DMS 273 treated with DMSO at 0.1 percent for 48 hours (cell line): ENCODE measurements at regions not wholly inside any gene's neighbourhood (a gene's known extent, or its start where the extent isn't known, plus 50 kb on each side); places are given as distances from the start of the nearest gene placed in this dataset.
"Not testable (repeated sequence)": the region's sequence is repeated elsewhere in the genome, so short reads cannot be mapped to it uniquely, and the experiment has no call there.

Experiments
- DNase-seq: peaks from one replicate; lab custom pipeline; 2025; lab: John Stamatoyannopoulos, UW

DNA sequence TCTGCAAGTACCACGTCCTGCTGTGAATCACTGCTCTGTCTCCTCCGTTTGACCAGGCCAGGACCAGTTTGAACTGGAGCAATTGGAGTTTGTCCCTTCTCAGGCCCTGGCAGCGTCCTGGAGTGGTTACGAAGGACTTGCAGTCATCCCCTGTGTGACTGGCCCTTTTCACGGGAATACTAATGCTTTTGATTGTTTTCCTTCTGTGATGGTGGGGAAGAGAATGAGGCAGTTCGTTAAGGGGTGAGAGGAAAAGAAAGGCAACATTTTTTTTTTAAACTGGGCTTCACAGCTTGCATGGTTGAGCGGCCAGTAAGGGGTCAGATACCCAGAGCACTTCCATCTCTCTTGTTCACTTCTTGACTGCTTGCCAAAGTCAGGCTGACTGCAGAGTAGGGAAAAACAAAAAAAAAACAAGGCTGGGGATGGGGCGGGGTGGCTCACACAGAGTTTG, 153.5 kb upstream of the STK32A start:
- no peak for DNase-seq

DNA sequence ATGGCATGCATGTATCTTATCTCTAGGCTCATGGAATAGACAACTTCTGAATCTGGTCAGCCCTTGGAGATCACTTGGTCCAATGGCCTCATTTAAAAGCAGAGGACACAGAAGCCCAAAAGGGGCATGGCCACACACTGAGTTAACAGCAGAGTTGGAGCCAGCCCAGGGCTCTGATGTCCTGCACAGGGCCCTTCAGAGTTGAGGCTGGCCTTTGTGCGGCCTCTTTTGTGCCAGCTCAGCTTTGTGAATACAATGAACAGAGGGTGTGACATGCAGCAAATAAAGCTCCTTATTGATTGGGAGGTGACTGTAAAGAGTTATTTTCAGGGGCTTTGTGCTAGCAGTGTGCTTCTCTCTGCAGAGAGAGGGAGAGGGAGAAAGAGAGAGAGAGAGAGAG, 150.1 kb upstream of the STK32A start:
- no peak for DNase-seq

DNA sequence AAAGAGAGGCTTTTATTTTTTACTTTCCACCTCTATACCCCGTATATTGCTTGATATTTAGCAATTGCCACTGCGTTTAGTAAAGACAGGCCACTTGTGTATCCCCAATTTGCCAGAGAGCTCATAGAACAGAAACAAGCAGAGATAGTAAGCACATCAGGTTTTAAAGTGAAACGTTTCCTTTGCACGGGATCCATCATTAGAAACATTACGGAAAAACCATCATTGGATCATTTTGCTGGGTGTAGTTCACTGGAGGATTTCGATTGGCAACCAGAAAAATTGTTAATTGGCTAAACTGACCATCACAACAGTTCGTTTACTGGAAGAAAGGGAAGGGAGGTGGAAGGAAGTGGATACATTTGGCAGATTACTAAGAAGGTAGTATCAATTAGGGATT, 149.4 kb upstream of the STK32A start:
- DNase-seq: no peak

DNA sequence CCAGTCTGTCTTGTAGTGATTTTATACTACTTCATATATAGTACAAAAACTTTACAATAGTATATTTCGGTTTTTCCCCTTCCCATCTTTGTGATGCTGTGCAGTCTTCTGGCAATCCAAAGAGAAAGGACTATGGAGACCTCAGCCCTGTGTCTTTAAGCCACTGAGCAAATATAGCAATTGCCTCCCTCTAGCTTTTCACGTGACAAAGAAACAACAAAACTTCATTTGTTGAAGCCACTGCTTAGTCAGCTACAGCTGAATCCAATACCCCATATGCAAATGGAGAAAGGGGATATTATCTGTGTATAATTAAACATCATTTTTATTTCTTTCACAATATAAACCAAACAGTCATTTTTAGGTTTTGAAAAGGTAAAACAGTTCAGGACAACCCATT, 142.8 kb upstream of the STK32A start:
- no peak for DNase-seq

- DNase-seq: no peak
Observed at GRCh38 chr5:147093138-147093537, 141.7 kb upstream of the STK32A start.

GRCh38 chr5:147095740-147096139, 139.1 kb upstream of the STK32A start:
- no peak for DNase-seq

- DNase-seq: peak; percentile 64
Observed at GRCh38 chr5:147098233-147098790, 136.5 kb upstream of the STK32A start.

DNA sequence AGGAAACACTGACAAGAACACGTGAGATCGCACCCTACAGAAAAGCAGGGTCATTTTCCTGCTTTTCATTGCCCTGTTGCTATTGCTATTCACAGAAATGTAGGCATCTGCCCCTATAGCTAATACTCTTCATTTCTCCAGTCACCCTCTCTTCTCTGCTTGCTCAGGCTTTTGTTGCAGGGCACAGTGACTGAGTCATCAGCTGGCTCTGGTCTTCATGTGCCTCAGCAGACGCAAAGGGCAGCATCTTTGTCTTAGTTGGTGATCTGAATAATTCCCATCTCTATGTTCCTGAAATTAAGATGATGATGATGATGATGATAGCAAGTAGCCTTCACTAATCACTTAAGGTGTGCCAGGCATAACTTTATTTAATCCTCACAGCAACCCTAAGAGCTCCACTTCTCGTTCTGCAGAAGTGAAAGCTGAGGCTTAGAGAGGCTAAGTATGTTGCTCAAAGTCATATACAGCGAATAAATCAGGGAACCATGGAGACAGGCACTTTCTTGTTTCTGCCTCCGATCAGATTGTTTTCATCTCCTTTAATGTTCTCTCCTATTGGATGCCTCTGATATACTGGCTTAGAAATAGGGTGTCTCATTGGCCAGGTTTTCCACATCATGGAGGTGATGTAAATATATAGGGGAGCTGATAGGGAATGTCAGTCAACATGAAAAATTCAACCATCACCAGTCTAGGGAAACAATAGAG, 133.0 kb upstream of the STK32A start:
- no peak for DNase-seq

- no peak for DNase-seq
Observed at GRCh38 chr5:147112899-147113298, 121.9 kb upstream of the STK32A start.

- DNase-seq: no peak
Observed at GRCh38 chr5:147113967-147114366, 120.9 kb upstream of the STK32A start.

DNA sequence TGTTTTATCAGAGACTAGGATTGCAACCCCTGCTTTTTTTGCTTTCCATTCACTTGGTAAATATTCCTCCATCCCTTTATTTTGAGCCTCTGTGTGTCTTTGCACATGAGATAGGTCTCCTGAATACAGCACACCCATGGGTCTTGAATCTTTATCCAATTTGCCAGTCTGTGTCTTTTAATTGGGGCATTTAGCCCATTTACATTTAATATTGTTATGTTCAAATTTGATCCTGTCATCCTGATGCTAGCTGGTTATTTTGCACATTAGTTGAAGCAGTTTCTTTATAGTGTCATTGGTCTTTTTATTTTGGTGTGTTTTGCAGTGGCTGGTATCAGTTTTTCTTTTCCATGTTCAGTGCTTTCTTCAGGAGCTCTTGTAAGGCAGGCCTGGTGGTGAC, 95.1 kb upstream of the STK32A start:
- not testable (repeated sequence) for DNase-seq

- no peak for DNase-seq
Observed at GRCh38 chr5:147140558-147140957, 94.3 kb upstream of the STK32A start.

GRCh38 chr5:147141580-147141979, 93.2 kb upstream of the STK32A start:
- not testable (repeated sequence) for DNase-seq

DNA sequence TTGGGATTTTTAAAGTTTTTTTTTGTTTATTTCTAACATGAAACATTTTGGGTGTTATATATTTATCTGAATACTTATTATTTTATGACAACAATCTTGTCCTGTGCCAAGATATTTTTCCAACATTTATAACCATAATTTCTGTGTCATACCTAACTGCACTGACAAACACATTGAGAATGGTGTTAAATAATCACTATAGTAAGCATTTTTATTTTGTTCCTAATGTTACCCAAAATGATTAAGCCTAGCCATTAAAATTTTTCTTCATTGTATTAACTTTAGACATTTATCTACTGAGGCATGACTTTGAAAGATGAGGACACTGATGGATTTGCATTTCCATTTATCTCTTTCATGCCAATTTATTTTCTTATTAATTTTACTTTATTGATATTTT, 91.6 kb upstream of the STK32A start:
- no peak for DNase-seq

DNA sequence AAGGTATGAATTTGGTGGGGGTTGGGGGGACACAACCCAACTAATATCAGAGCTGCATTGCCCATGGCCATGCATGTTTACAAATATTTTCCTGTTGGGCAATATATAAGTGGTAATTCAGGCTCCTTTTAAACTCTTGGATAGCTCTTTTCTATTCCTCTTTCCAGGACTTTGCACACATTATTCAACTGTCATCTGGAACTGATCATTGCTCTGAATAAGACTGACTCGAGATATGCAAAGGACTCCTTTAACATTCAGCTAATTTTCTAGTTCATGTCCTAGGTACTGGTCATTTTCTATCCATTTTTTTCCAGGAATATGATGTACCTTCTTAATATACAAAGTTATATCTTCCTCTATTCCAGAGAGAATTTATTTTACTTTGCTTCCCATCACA, 89.5 kb upstream of the STK32A start:
- DNase-seq: no peak

- DNase-seq: no peak
Observed at GRCh38 chr5:147148715-147149114, 86.1 kb upstream of the STK32A start.

- DNase-seq: no peak
Observed at GRCh38 chr5:147152086-147152485, 82.7 kb upstream of the STK32A start.

DNA sequence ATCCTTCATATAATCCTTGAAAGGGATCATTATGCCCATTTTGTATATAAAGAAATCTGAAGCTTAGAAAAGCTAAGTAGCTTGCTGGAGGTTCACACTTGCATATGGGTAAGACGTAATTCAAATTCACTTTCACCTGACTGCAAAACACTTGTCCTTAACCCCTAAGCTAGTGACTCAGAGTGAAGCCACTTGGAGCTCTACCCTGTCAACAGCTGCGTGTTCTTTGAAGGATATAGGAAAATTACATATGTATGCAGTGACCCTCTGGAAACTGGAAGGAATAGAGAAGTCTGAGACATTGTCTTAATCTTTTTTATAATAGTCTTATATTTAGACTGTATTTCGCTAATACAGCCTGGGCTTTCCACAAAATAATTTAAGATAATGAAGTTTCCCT, 80.0 kb upstream of the STK32A start:
- DNase-seq: no peak

- no peak for DNase-seq
Observed at GRCh38 chr5:147156012-147156411, 78.8 kb upstream of the STK32A start.

DNA sequence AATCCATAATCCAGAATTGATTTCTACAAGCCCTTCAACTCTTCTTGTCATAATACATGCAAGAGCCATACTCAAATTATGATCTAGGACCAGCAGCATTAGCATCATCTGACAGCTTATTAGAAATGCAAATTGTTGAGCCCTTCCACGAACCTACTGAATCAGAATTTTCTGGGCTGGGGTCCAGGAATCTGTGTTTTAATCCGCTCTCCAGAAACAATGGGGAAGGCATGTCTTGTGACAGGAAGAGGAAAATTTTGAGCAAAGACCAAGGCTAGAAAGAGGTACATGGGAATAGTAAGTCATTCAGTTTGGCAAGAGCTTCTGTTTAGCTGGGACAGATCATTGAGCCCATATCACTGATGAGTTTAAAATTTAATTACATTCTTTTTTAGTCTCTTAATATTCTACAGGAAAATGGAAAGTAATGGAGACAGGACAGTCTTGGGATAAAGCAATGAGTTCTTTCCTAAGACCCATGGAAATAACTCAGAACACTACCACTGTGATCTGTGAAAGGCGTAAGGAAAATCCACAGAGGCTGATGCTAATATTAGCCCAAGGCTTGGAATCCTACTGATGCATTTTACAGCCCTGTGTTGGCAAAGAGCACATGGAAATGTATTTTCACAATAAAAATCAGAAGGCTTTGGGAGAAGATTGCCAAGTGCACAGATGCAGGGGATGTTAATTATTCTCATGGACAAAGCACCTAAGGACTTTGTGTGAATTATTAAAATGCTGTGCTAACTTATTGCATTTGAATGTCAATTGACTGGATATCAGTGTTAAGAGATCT, 73.7 kb upstream of the STK32A start:
- no peak for DNase-seq

DNA sequence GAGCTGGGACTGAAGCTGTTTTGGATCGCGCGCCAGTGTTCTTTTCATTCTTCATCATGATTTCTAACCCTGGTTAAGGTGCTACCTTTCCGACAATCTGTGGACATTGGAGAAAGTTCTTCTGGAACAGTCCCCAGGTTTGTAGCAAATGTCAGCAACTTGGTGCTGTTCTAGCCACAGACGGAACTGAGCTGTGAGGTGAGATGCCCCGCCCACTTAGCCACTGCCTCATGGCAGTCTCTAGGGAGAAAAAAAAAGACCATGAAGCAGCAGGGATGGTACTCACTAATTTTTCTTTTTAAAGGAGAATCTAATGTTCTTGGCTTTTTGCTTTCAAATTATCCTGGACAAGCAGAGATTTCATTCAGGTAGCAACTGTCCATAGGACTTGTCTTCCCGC, 72.1 kb upstream of the STK32A start:
- no peak for DNase-seq

- no peak for DNase-seq
Observed at GRCh38 chr5:147167529-147167928, 67.3 kb upstream of the STK32A start.
